Brain microvascular endothelial cell (primary cell): ENCODE measurements at regions not wholly inside any gene's neighbourhood (a gene's known extent, or its start where the extent isn't known, plus 50 kb on each side); places are given as distances from the start of the nearest gene placed in this dataset.

ENCODE experiments used
- DNase-seq: peaks from one replicate; pipeline ENCODE4 v3.0.0-alpha.2; 2020
- H3K27ac ChIP-seq: fragments of 250-450 bp; sonication (Bioruptor Pico); 2 replicates; pipeline ENCODE4 v1.5.1; 2020; ENCODE audit warnings: mild to moderate bottlenecking, moderate library complexity
- H3K27me3 ChIP-seq: fragments of 250-450 bp; sonication (Bioruptor Pico); replicated peaks from 2 replicates; pipeline ENCODE4 v1.5.1; 2020; ENCODE audit warnings: mild to moderate bottlenecking
- H3K36me3 ChIP-seq: fragments of 250-450 bp; sonication (Bioruptor Pico); replicated peaks from 2 replicates; pipeline ENCODE4 v1.5.1; 2020; ENCODE audit warnings: mild to moderate bottlenecking
- H3K4me3 ChIP-seq: 2 replicates; pipeline ENCODE4 v1.5.1; 2011; ENCODE audit warnings: low read depth, mild to moderate bottlenecking, control low read depth, low read length, moderate library complexity
- CTCF ChIP-seq: IDR thresholded peaks from 2 replicates; pipeline ENCODE4 v1.5.1; 2011; ENCODE audit warnings: low read depth, mild to moderate bottlenecking, moderate library complexity, low read length, control low read depth, inconsistent platforms; ENCODE audit errors: missing control alignments
- in situ Hi-C: cut with HindIII; loops from 2 replicates; pipeline ENCODE4 v1.10.0; 2017; ENCODE audit warnings: low sequenced_read_pairs, low pct_ligation_motif_present

- Histone ChIP-seq H3K4me3 (no peak overlapping the region), H3K36me3 (no peaks in the 10 kb centered on the region), H3K27me3 (no peaks in the 10 kb centered on the region), H3K27ac (no peak overlapping the region)
- in situ Hi-C loops, result no loop called here
- no peak for TF ChIP-seq CTCF
- no peak for DNase-seq
These were observed 206.7 kb downstream of the CENPW start for GRCh38 chr6:126546541-126547120.

GRCh38 chr6:126548300-126548699 is 208.4 kb downstream of the CENPW start:
- no peak for DNase-seq
- in situ Hi-C loops, result no loop called here
- no peak for TF ChIP-seq CTCF
- Histone ChIP-seq H3K36me3 (no peaks in the 10 kb centered on the region), H3K27ac (no peak overlapping the region), H3K27me3 (no peaks in the 10 kb centered on the region), H3K4me3 (no peak overlapping the region)

GRCh38 chr6:126550323-126550722 is 210.4 kb downstream of the CENPW start:
- Histone ChIP-seq H3K27me3 (no peaks in the 10 kb centered on the region), H3K4me3 (no peak overlapping the region), H3K36me3 (no peaks in the 10 kb centered on the region), H3K27ac (no peak overlapping the region)
- DNase-seq, result no peak
- TF ChIP-seq CTCF, result no peak
- in situ Hi-C loops, result no loop called here

GRCh38 chr6:126551832-126552231 is 211.9 kb downstream of the CENPW start:
- H3K27me3 ChIP-seq, result no peaks in the 10 kb centered on the region
- no peak for DNase-seq
- H3K27ac ChIP-seq, result no peak overlapping the region
- TF ChIP-seq CTCF, result no peak
- H3K4me3 ChIP-seq, result no peak overlapping the region
- in situ Hi-C loops, result no loop called here
- H3K36me3 ChIP-seq, result no peaks in the 10 kb centered on the region

- no peak for TF ChIP-seq CTCF
- DNase-seq, result no peak
- Histone ChIP-seq H3K27me3 (no peaks in the 10 kb centered on the region), H3K27ac (no peak overlapping the region), H3K4me3 (no peak overlapping the region), H3K36me3 (no peaks in the 10 kb centered on the region)
- in situ Hi-C loops, result no loop called here
These were observed 213.9 kb downstream of the CENPW start for GRCh38 chr6:126553854-126554253.

GRCh38 chr6:126570507-126570906 is 230.6 kb downstream of the CENPW start:
- Histone ChIP-seq H3K27me3 (no peaks in the 10 kb centered on the region), H3K36me3 (no peaks in the 10 kb centered on the region), H3K4me3 (no peak overlapping the region), H3K27ac (no peak overlapping the region)
- TF ChIP-seq CTCF, result no peak
- in situ Hi-C loops, result no loop called here
- DNase-seq, result no peak
